ENCODE measurements at regions not wholly inside any gene's neighbourhood (a gene's known extent, or its start where the extent isn't known, plus 50 kb on each side); places are given as distances from the start of the nearest gene placed in this dataset.

DNA sequence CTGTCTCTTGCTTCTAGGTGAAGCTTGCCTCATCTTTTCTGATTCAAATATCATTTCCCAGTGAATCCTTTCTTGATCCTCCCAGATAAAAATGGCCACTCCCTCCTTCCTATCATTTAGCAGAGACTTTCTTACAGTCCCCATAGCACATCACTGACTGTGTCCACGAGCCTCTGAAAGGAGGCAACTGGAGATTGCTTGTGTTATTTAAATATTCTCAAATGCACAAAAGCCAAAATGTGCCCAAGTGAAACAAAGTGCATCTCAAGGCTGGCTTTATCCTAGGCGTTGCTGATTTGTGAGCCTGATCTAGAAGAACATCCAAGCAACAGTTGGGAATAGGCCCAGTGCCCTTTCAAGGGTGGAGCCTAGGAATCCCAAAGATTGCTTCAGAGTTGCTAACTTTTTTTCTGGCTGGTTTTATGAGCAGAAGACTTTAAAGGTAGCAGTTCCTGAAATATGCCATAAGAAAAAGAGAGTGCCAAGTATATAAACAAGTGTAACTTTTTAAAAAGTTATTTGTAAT is 393.6 kb downstream of the CD83 start:
- TF ChIP-seq, protein P1, sequence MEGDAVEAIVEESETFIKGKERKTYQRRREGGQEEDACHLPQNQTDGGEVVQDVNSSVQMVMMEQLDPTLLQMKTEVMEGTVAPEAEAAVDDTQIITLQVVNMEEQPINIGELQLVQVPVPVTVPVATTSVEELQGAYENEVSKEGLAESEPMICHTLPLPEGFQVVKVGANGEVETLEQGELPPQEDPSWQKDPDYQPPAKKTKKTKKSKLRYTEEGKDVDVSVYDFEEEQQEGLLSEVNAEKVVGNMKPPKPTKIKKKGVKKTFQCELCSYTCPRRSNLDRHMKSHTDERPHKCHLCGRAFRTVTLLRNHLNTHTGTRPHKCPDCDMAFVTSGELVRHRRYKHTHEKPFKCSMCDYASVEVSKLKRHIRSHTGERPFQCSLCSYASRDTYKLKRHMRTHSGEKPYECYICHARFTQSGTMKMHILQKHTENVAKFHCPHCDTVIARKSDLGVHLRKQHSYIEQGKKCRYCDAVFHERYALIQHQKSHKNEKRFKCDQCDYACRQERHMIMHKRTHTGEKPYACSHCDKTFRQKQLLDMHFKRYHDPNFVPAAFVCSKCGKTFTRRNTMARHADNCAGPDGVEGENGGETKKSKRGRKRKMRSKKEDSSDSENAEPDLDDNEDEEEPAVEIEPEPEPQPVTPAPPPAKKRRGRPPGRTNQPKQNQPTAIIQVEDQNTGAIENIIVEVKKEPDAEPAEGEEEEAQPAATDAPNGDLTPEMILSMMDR (IDR thresholded peaks at IDR 0.05) = no peak
- no peak for TF ChIP-seq POLR2A (IDR thresholded peaks at IDR 0.05)
- TF ChIP-seq EP300 (IDR thresholded peaks at IDR 0.05) = no peak
- no peak for TF ChIP-seq POLR2AphosphoS5 (IDR thresholded peaks at IDR 0.05)

All from upper lobe of left lung (tissue), 4 donors.